ENCODE measurements at regions not wholly inside any gene's neighbourhood (a gene's known extent, or its start where the extent isn't known, plus 50 kb on each side); places are given as distances from the start of the nearest gene placed in this dataset.
A peak's percentile ranks its signal among the peaks of the same experiment; 100 is the strongest.

- Histone ChIP-seq H3K4me3 (ENCODE audit: insufficient read depth, low read length) (no peak overlapping the region), H3K27ac (ENCODE audit: low read depth, low read length) (peak overlapping the region; percentile 5), H4K20me1 (ENCODE audit: insufficient read depth, low read length) (no peaks in the 10 kb centered on the region), H3K79me2 (ENCODE audit: insufficient read depth, low read length) (peaks cover 78% of the 10 kb centered on the region), H3K36me3 (ENCODE audit: insufficient read depth, low read length) (peaks cover 27% of the 10 kb centered on the region), H3K9me3 (ENCODE audit: low read depth, low read length) (no peaks in the 10 kb centered on the region), H2AFZ (ENCODE audit: low read length) (no peak overlapping the region), H3K27me3 (ENCODE audit: insufficient read depth, low read length) (peaks cover 8% of the 10 kb centered on the region), H3K4me2 (ENCODE audit: insufficient read depth, low read length) (no peak overlapping the region), H3K4me1 (ENCODE audit: insufficient read depth, low read length) (peaks cover 39% of the 10 kb centered on the region)
- no peak for DNase-seq (ENCODE audit: insufficient read length, low spot score, missing footprints)
- TF ChIP-seq, protein P1, sequence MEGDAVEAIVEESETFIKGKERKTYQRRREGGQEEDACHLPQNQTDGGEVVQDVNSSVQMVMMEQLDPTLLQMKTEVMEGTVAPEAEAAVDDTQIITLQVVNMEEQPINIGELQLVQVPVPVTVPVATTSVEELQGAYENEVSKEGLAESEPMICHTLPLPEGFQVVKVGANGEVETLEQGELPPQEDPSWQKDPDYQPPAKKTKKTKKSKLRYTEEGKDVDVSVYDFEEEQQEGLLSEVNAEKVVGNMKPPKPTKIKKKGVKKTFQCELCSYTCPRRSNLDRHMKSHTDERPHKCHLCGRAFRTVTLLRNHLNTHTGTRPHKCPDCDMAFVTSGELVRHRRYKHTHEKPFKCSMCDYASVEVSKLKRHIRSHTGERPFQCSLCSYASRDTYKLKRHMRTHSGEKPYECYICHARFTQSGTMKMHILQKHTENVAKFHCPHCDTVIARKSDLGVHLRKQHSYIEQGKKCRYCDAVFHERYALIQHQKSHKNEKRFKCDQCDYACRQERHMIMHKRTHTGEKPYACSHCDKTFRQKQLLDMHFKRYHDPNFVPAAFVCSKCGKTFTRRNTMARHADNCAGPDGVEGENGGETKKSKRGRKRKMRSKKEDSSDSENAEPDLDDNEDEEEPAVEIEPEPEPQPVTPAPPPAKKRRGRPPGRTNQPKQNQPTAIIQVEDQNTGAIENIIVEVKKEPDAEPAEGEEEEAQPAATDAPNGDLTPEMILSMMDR (IDR thresholded peaks at IDR 0.05; ENCODE audit: extremely low read depth, low read depth, low read length): no peak
These were observed 642.2 kb upstream of the DIPK2B start for GRCh38 chrX:45842926-45843315.

DNA sequence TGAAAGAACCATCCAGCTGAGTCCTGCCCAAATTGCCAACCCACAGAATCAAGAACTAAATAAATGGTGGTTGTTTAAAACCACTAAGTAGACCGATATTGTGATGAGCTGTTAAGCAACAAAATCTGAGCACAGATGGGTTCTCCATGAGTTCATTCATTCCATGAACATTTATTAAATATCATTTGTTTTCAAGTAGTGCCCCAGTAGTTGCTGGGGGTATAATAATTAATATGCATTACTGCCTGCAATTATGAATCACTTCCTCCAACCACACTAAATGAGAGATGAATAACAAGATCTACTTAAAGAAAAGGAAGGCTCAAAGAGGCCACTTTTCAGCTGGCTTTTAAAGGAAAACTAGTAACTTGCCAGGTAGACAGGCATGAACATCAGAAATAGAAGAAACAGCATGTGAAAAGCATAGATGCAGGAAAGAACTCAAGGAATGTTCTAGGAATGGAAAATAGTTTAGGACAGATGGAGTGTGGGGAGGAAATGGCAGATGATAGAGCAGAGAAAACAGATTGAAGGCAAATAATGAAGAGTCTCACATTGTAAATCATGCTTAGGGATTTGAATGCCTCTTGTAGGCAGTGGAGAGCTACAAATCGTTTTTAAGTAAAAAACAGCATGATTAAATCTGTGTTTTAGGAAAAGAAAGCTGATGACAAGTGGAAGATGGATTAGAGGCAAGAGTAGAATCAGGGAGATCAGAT lies 641.7 kb upstream of the DIPK2B start:
- Histone ChIP-seq H3K36me3 (ENCODE audit: insufficient read depth, low read length) (peaks cover 24% of the 10 kb centered on the region), H3K4me2 (ENCODE audit: insufficient read depth, low read length) (no peak overlapping the region), H3K4me3 (ENCODE audit: insufficient read depth, low read length) (no peak overlapping the region), H2AFZ (ENCODE audit: low read length) (no peak overlapping the region), H3K79me2 (ENCODE audit: insufficient read depth, low read length) (peaks cover 78% of the 10 kb centered on the region), H3K27ac (ENCODE audit: low read depth, low read length) (peak overlapping the region; percentile 43), H3K27me3 (ENCODE audit: insufficient read depth, low read length) (peaks cover 8% of the 10 kb centered on the region), H4K20me1 (ENCODE audit: insufficient read depth, low read length) (no peaks in the 10 kb centered on the region), H3K9me3 (ENCODE audit: low read depth, low read length) (no peaks in the 10 kb centered on the region), H3K4me1 (ENCODE audit: insufficient read depth, low read length) (peaks cover 37% of the 10 kb centered on the region)
- no peak for DNase-seq (ENCODE audit: insufficient read length, low spot score, missing footprints)
- TF ChIP-seq, protein P1 (IDR thresholded peaks at IDR 0.05; ENCODE audit: extremely low read depth, low read depth, low read length): no peak

GRCh38 chrX:45840411-45840950 lies 639.8 kb upstream of the DIPK2B start:
- Histone ChIP-seq H3K27me3 (ENCODE audit: insufficient read depth, low read length) (peaks cover 8% of the 10 kb centered on the region), H3K4me2 (ENCODE audit: insufficient read depth, low read length) (no peak overlapping the region), H3K4me1 (ENCODE audit: insufficient read depth, low read length) (peaks cover 34% of the 10 kb centered on the region), H2AFZ (ENCODE audit: low read length) (no peak overlapping the region), H3K36me3 (ENCODE audit: insufficient read depth, low read length) (peaks cover 8% of the 10 kb centered on the region), H3K27ac (ENCODE audit: low read depth, low read length) (peak overlapping the region; percentile 36), H4K20me1 (ENCODE audit: insufficient read depth, low read length) (no peaks in the 10 kb centered on the region), H3K9me3 (ENCODE audit: low read depth, low read length) (no peaks in the 10 kb centered on the region), H3K79me2 (ENCODE audit: insufficient read depth, low read length) (peaks cover 69% of the 10 kb centered on the region), H3K4me3 (ENCODE audit: insufficient read depth, low read length) (no peak overlapping the region)
- peak; percentile 43 for DNase-seq (ENCODE audit: insufficient read length, low spot score, missing footprints)
- TF ChIP-seq, protein P1 (IDR thresholded peaks at IDR 0.05; ENCODE audit: extremely low read depth, low read depth, low read length): no peak

DNA sequence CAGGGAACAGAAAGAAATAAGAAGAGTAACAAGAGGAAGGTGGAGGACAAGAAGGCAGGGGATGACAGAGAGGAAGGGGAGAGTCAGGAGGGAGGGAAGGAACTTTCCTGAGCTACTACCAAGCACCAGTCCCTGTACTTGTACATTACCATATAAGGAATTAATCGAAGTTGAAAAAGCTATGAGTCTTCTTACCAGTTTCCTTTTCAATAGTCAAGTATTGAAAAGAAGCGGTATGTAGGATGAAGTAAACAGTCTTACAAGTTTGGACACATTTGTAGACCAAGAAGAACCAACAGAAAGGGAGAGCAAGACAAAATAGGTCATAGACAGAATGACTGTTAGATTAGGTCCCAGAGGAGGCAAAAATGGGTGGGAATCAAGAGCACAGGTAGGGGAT lies 629.7 kb upstream of the DIPK2B start:
- Histone ChIP-seq H3K79me2 (ENCODE audit: insufficient read depth, low read length) (peaks cover 82% of the 10 kb centered on the region), H3K4me2 (ENCODE audit: insufficient read depth, low read length) (no peak overlapping the region), H3K27ac (ENCODE audit: low read depth, low read length) (no peak overlapping the region), H2AFZ (ENCODE audit: low read length) (no peak overlapping the region), H3K9me3 (ENCODE audit: low read depth, low read length) (no peaks in the 10 kb centered on the region), H3K36me3 (ENCODE audit: insufficient read depth, low read length) (no peaks in the 10 kb centered on the region), H3K27me3 (ENCODE audit: insufficient read depth, low read length) (peaks cover 19% of the 10 kb centered on the region), H3K4me1 (ENCODE audit: insufficient read depth, low read length) (no peaks in the 10 kb centered on the region), H3K4me3 (ENCODE audit: insufficient read depth, low read length) (no peak overlapping the region), H4K20me1 (ENCODE audit: insufficient read depth, low read length) (no peaks in the 10 kb centered on the region)
- no peak for DNase-seq (ENCODE audit: insufficient read length, low spot score, missing footprints)
- TF ChIP-seq, protein P1 (IDR thresholded peaks at IDR 0.05; ENCODE audit: extremely low read depth, low read depth, low read length): no peak
